ENCODE measurements at regions not wholly inside any gene's neighbourhood (a gene's known extent, or its start where the extent isn't known, plus 50 kb on each side); places are given as distances from the start of the nearest gene placed in this dataset.

DNA sequence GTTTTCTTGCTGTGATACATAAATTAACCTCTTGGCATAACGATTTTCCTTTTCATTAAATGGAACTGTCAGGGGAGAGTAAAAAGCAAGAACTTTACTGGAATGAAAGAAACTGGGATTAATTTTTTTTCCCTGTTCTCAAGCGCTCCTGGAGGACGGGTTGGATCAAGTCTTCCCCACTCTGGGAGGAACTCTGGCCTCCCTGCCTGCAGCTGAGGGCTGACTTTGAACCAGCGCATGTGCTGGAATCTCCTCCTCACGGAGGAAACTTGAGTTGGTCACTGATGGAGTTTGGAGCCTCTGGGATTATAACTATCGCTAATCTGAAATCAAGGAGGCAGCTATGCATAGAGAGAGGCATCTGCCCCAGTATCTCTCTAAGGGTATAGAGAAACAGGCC lies 406.4 kb upstream of the TMEM132C start:
- no peak for DNase-seq
- 73 to 85% (median 81%) methylated on average over 6 of the region's 6 CpGs for WGBS, 5 donors
- Histone ChIP-seq H3K4me3 (no peak overlapping the region), H3K36me3 (no peaks in the 10 kb centered on the region), H3K27ac (no peak overlapping the region), H3K9me3 (peaks cover 0 to 9% (median 3%) of the 10 kb centered on the region in 4 donors), H3K27me3 (no peaks in the 10 kb centered on the region), H3K4me1 (no peaks in the 10 kb centered on the region)
- intact Hi-C loops (cut with DNase I; ENCODE audit: low total_unique reads), result no loop called here
- TF ChIP-seq, protein P1, sequence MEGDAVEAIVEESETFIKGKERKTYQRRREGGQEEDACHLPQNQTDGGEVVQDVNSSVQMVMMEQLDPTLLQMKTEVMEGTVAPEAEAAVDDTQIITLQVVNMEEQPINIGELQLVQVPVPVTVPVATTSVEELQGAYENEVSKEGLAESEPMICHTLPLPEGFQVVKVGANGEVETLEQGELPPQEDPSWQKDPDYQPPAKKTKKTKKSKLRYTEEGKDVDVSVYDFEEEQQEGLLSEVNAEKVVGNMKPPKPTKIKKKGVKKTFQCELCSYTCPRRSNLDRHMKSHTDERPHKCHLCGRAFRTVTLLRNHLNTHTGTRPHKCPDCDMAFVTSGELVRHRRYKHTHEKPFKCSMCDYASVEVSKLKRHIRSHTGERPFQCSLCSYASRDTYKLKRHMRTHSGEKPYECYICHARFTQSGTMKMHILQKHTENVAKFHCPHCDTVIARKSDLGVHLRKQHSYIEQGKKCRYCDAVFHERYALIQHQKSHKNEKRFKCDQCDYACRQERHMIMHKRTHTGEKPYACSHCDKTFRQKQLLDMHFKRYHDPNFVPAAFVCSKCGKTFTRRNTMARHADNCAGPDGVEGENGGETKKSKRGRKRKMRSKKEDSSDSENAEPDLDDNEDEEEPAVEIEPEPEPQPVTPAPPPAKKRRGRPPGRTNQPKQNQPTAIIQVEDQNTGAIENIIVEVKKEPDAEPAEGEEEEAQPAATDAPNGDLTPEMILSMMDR (IDR thresholded peaks at IDR 0.05), result no peak
- TF ChIP-seq EP300 (IDR thresholded peaks at IDR 0.05) (no peak), POLR2AphosphoS5 (IDR thresholded peaks at IDR 0.05) (no peak), POLR2A (IDR thresholded peaks at IDR 0.05) (no peak)

- Histone ChIP-seq H3K9me3 (peaks cover 0 to 18% (median 9%) of the 10 kb centered on the region in 4 donors), H3K27me3 (no peaks in the 10 kb centered on the region), H3K36me3 (no peaks in the 10 kb centered on the region), H3K4me1 (no peaks in the 10 kb centered on the region), H3K27ac (no peak overlapping the region), H3K4me3 (no peak overlapping the region)
- DNase-seq, result no peak
- 55 to 63% (median 61%) methylated on average over 3 of the region's 3 CpGs for WGBS, 5 donors
- intact Hi-C loops (cut with DNase I; ENCODE audit: low total_unique reads), result no loop called here
- TF ChIP-seq, protein P1 (IDR thresholded peaks at IDR 0.05), result no peak
- TF ChIP-seq POLR2A (IDR thresholded peaks at IDR 0.05) (no peak), POLR2AphosphoS5 (IDR thresholded peaks at IDR 0.05) (no peak), EP300 (IDR thresholded peaks at IDR 0.05) (no peak)
These were observed 405.6 kb upstream of the TMEM132C start for GRCh38 chr12:127861406-127861805.

DNA sequence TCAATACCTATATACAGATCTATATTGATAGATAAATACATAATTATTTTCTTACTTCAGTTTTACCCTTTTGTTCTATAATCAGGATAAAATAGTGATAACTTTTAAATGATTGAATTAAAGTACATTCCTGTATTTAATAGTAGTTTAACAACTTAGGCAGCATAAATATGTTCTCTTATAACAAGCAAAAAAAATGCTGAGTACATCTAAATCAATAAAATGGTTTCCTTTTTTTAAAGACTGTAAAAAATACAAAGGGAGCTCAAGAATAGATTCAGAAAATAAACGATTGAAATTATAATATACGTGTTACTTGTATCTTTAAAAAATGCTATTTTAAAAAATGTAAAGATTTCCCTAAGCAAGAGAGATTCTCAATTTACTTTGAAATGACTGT lies 393.7 kb upstream of the TMEM132C start:
- TF ChIP-seq POLR2A (IDR thresholded peaks at IDR 0.05) (no peak), POLR2AphosphoS5 (IDR thresholded peaks at IDR 0.05) (no peak), EP300 (IDR thresholded peaks at IDR 0.05) (no peak)
- TF ChIP-seq, protein P1 (IDR thresholded peaks at IDR 0.05), result no peak
- no peak for DNase-seq
- H3K4me3 ChIP-seq, result no peak overlapping the region
- H3K27me3 ChIP-seq, result no peaks in the 10 kb centered on the region
- H3K4me1 ChIP-seq, result no peaks in the 10 kb centered on the region
- H3K27ac ChIP-seq, result no peak overlapping the region
- no peaks in the 10 kb centered on the region for H3K36me3 ChIP-seq
- H3K9me3 ChIP-seq, result peaks cover 0 to 7% (median 0%) of the 10 kb centered on the region in 4 donors
- intact Hi-C loops (cut with DNase I; ENCODE audit: low total_unique reads), result no loop called here
- 86 to 97% (median 91%) methylated on average over 2 of the region's 2 CpGs for WGBS, 5 donors

GRCh38 chr12:127881371-127882140 lies 385.4 kb upstream of the TMEM132C start:
- no peak overlapping the region for H3K4me3 ChIP-seq
- TF ChIP-seq, protein P1 (IDR thresholded peaks at IDR 0.05), result no peak
- no peak for TF ChIP-seq POLR2A (IDR thresholded peaks at IDR 0.05)
- no peak for TF ChIP-seq POLR2AphosphoS5 (IDR thresholded peaks at IDR 0.05)
- no peak for TF ChIP-seq EP300 (IDR thresholded peaks at IDR 0.05)
- DNase-seq, result no peak
- intact Hi-C loops (cut with DNase I; ENCODE audit: low total_unique reads), result no loop called here
- 65 to 78% (median 71%) methylated on average over 3 of the region's 3 CpGs for WGBS, 5 donors
- H3K27me3 ChIP-seq, result no peaks in the 10 kb centered on the region
- H3K36me3 ChIP-seq, result no peaks in the 10 kb centered on the region
- H3K4me1 ChIP-seq, result no peaks in the 10 kb centered on the region
- H3K9me3 ChIP-seq, result no peaks in the 10 kb centered on the region
- no peak overlapping the region for H3K27ac ChIP-seq

All from stomach (tissue), 8 donors.